ENCODE measurements at regions not wholly inside any gene's neighbourhood (a gene's known extent, or its start where the extent isn't known, plus 50 kb on each side); places are given as distances from the start of the nearest gene placed in this dataset.
A peak's percentile ranks its signal among the peaks of the same experiment; 100 is the strongest.
"Not testable (repeated sequence)": the region's sequence is repeated elsewhere in the genome, so short reads cannot be mapped to it uniquely, and the experiment has no call there.

GRCh38 chr3:75453328-75453727, 210.8 kb upstream of the FRG2C start:
- 96% methylated on average over 11 of the region's 11 CpGs for WGBS
- H3K4me3 ChIP-seq (ENCODE audit: low read length); H3K27me3 ChIP-seq (ENCODE audit: insufficient read depth, low read length); H3K9ac ChIP-seq (ENCODE audit: low read depth, low read length); H3K4me1 ChIP-seq (ENCODE audit: insufficient read depth, low read length); H3K9me3 ChIP-seq (ENCODE audit: insufficient read depth, low read depth, low read length); H3K36me3 ChIP-seq (ENCODE audit: insufficient read depth, low read length); H3K27ac ChIP-seq (ENCODE audit: low read depth, low read length): not testable (repeated sequence)

- not testable (repeated sequence) for H3K4me1 ChIP-seq (ENCODE audit: insufficient read depth, low read length); H3K4me3 ChIP-seq (ENCODE audit: low read length); H3K27ac ChIP-seq (ENCODE audit: low read depth, low read length); H3K36me3 ChIP-seq (ENCODE audit: insufficient read depth, low read length); H3K9me3 ChIP-seq (ENCODE audit: insufficient read depth, low read depth, low read length); H3K9ac ChIP-seq (ENCODE audit: low read depth, low read length); H3K27me3 ChIP-seq (ENCODE audit: insufficient read depth, low read length)
- WGBS: 98% methylated on average over 1 of the region's 1 CpG
Observed at GRCh38 chr3:75453839-75454238, 210.3 kb upstream of the FRG2C start.

GRCh38 chr3:75474530-75474929, 189.6 kb upstream of the FRG2C start:
- H3K27ac ChIP-seq (ENCODE audit: low read depth, low read length); H3K4me3 ChIP-seq (ENCODE audit: low read length); H3K9me3 ChIP-seq (ENCODE audit: insufficient read depth, low read depth, low read length); H3K36me3 ChIP-seq (ENCODE audit: insufficient read depth, low read length); H3K9ac ChIP-seq (ENCODE audit: low read depth, low read length); H3K27me3 ChIP-seq (ENCODE audit: insufficient read depth, low read length); H3K4me1 ChIP-seq (ENCODE audit: insufficient read depth, low read length): not testable (repeated sequence)
- 93% methylated on average over 4 of the region's 4 CpGs for WGBS

GRCh38 chr3:75496600-75496999, 167.5 kb upstream of the FRG2C start:
- not testable (repeated sequence) for H3K9ac ChIP-seq (ENCODE audit: low read depth, low read length); H3K4me3 ChIP-seq (ENCODE audit: low read length); H3K27me3 ChIP-seq (ENCODE audit: insufficient read depth, low read length); H3K9me3 ChIP-seq (ENCODE audit: insufficient read depth, low read depth, low read length); H3K27ac ChIP-seq (ENCODE audit: low read depth, low read length); H3K36me3 ChIP-seq (ENCODE audit: insufficient read depth, low read length); H3K4me1 ChIP-seq (ENCODE audit: insufficient read depth, low read length)
- 94% methylated on average over 2 of the region's 2 CpGs for WGBS

- 92% methylated on average over 4 of the region's 4 CpGs for WGBS
- not testable (repeated sequence) for H3K9me3 ChIP-seq (ENCODE audit: insufficient read depth, low read depth, low read length); H3K9ac ChIP-seq (ENCODE audit: low read depth, low read length); H3K27me3 ChIP-seq (ENCODE audit: insufficient read depth, low read length); H3K4me3 ChIP-seq (ENCODE audit: low read length); H3K27ac ChIP-seq (ENCODE audit: low read depth, low read length); H3K36me3 ChIP-seq (ENCODE audit: insufficient read depth, low read length)
- peaks cover 26% of the 10 kb centered on the region for H3K4me1 ChIP-seq (ENCODE audit: insufficient read depth, low read length)
Observed at GRCh38 chr3:75500357-75500756, 163.8 kb upstream of the FRG2C start.

- not testable (repeated sequence) for H3K36me3 ChIP-seq (ENCODE audit: insufficient read depth, low read length); H3K27ac ChIP-seq (ENCODE audit: low read depth, low read length); H3K9ac ChIP-seq (ENCODE audit: low read depth, low read length); H3K27me3 ChIP-seq (ENCODE audit: insufficient read depth, low read length); H3K9me3 ChIP-seq (ENCODE audit: insufficient read depth, low read depth, low read length); H3K4me3 ChIP-seq (ENCODE audit: low read length)
- 90% methylated on average over 9 of the region's 9 CpGs for WGBS
- H3K4me1 ChIP-seq (ENCODE audit: insufficient read depth, low read length): peaks cover 26% of the 10 kb centered on the region
Observed at GRCh38 chr3:75502171-75502570, 162.0 kb upstream of the FRG2C start.

DNA sequence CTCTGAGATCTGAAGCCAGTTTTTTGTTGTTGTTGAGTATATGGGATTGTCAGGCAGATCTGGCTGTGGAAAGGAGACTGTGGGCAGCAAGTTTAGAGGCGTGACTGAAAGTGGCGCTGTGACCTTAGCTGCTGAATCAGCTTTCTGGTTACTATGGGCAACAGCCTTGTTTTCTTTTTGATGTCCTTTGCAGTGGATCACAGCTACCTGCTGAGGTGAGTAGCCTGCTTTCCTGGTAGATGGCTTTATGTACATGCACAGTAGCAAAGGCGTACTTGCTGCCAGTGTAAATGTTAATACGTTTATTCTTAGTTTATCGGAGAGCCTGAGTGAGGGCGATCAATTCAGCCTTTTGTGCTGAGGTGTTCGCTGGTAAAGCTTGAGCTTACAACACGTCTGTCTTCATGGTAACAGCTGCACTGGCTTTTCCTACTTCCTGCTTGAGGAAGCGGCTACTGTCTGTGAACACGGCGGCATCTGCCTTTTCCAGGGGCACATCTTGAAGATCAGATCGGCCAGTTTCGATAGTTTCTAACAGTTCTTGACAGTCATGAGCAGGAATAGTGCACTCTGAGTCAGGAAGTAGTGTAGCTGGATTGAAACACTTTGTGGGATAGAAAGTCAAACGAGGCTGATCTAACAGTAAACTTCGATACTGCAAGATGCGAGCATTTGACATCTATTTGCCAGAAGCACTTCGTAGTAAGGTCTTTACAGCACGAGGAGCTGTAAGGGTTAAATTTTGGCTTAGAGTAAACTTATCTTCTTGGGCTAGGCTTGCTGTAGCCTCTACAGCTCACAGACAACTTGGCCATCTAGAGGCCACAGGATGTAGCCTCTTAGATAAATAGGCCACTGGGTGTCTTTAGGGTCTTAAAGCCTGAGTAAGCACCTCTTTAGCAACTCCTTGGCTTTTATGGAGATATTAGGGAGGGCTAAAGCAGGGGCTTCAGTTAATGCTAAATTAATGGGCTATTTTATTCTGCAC, 161.1 kb upstream of the FRG2C start:
- not testable (repeated sequence) for H3K9me3 ChIP-seq (ENCODE audit: insufficient read depth, low read depth, low read length); H3K4me3 ChIP-seq (ENCODE audit: low read length); H3K27me3 ChIP-seq (ENCODE audit: insufficient read depth, low read length); H3K36me3 ChIP-seq (ENCODE audit: insufficient read depth, low read length)
- 64% methylated on average over 18 of the region's 18 CpGs for WGBS
- peaks cover 26% of the 10 kb centered on the region for H3K4me1 ChIP-seq (ENCODE audit: insufficient read depth, low read length)
- H3K27ac ChIP-seq (ENCODE audit: low read depth, low read length): 0 out of 2 replicates have a peak overlapping the region, but pooled peaks have one; percentile 33
- H3K9ac ChIP-seq (ENCODE audit: low read depth, low read length): 0 out of 2 replicates have a peak overlapping the region, but pooled peaks have one; percentile 12

- Histone ChIP-seq H3K36me3 (ENCODE audit: insufficient read depth, low read length) (no peaks in the 10 kb centered on the region), H3K27ac (ENCODE audit: low read depth, low read length) (no peak overlapping the region), H3K4me1 (ENCODE audit: insufficient read depth, low read length) (peaks cover 22% of the 10 kb centered on the region), H3K9ac (ENCODE audit: low read depth, low read length) (no peak overlapping the region), H3K4me3 (ENCODE audit: low read length) (no peak overlapping the region), H3K9me3 (ENCODE audit: insufficient read depth, low read depth, low read length) (0 out of 2 replicates have a peak, but pooled peaks cover 4% of the 10 kb centered on the region), H3K27me3 (ENCODE audit: insufficient read depth, low read length) (no peaks in the 10 kb centered on the region)
- 96% methylated on average over 21 of the region's 21 CpGs for WGBS
Observed at GRCh38 chr3:75506603-75507002, 157.5 kb upstream of the FRG2C start.

GRCh38 chr3:75507956-75508355, 156.2 kb upstream of the FRG2C start:
- not testable (repeated sequence) for H3K9me3 ChIP-seq (ENCODE audit: insufficient read depth, low read depth, low read length); H3K27me3 ChIP-seq (ENCODE audit: insufficient read depth, low read length); H3K36me3 ChIP-seq (ENCODE audit: insufficient read depth, low read length); H3K4me1 ChIP-seq (ENCODE audit: insufficient read depth, low read length); H3K4me3 ChIP-seq (ENCODE audit: low read length); H3K27ac ChIP-seq (ENCODE audit: low read depth, low read length); H3K9ac ChIP-seq (ENCODE audit: low read depth, low read length)
- 95% methylated on average over 2 of the region's 2 CpGs for WGBS

DNA sequence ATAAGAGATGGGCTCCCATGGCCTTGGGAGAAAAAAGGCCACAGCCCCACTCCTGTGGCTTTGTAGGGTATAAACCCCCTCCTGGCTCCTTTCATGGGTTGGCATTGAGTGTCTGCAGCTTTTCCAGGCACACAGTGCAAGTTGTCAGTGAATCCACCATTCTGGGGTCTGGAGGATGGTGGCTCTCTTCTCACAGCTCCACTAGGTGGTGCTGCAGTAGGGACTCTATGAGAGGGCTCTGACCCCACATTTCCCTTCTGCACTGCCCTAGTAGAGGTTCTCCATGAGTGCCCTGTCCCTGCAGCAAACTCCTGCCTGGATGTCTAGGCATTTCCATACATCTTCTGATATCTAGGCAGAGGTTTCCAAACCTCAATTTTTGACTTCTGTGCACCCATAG, 136.5 kb upstream of the FRG2C start:
- H3K27ac ChIP-seq (ENCODE audit: low read depth, low read length); H3K9me3 ChIP-seq (ENCODE audit: insufficient read depth, low read depth, low read length); H3K9ac ChIP-seq (ENCODE audit: low read depth, low read length); H3K4me1 ChIP-seq (ENCODE audit: insufficient read depth, low read length); H3K36me3 ChIP-seq (ENCODE audit: insufficient read depth, low read length); H3K27me3 ChIP-seq (ENCODE audit: insufficient read depth, low read length); H3K4me3 ChIP-seq (ENCODE audit: low read length): not testable (repeated sequence)

DNA sequence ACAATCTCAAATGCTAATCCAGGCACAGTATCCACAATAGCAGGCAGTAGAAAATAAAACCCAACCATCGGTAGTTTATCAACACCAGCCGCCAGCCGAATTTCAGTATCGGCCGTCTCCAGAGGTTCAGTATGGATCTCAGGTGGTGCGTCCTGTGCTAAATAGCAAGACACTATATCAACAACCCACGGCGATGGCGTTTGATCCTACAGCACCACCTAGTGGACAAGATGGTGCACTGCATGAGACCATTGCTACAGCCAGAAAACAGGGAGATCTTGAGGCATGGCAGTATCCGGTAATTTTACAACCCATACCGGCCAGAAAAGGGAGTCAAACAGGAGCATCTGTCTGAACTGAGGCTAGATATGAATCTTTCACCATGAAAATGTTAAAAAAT, 112.0 kb upstream of the FRG2C start:
- H3K27me3 ChIP-seq (ENCODE audit: insufficient read depth, low read length); H3K9ac ChIP-seq (ENCODE audit: low read depth, low read length); H3K9me3 ChIP-seq (ENCODE audit: insufficient read depth, low read depth, low read length); H3K27ac ChIP-seq (ENCODE audit: low read depth, low read length); H3K36me3 ChIP-seq (ENCODE audit: insufficient read depth, low read length); H3K4me1 ChIP-seq (ENCODE audit: insufficient read depth, low read length); H3K4me3 ChIP-seq (ENCODE audit: low read length): not testable (repeated sequence)
- 54% methylated on average over 11 of the region's 11 CpGs for WGBS

DNA sequence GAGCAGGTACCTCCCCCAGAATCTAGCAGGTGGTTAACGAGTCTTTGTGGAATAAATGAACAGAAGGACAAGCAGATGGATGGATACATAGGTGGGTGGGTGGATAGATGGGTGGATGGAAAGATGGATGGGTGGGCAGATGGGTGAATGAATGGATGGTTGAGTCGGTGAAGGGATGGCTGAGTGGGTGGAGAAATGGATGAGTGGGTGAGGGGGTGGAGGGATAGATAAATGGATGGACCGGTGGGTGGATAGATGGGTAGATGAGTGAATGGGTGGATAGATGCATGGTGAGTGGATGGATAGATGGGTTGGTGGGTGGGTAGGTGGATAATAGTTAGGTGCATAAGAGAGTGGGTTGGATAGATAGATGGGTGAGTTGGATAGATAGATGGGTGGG, 99.7 kb upstream of the FRG2C start:
- not testable (repeated sequence) for H3K4me1 ChIP-seq (ENCODE audit: insufficient read depth, low read length); H3K9me3 ChIP-seq (ENCODE audit: insufficient read depth, low read depth, low read length); H3K27ac ChIP-seq (ENCODE audit: low read depth, low read length); H3K4me3 ChIP-seq (ENCODE audit: low read length); H3K27me3 ChIP-seq (ENCODE audit: insufficient read depth, low read length); H3K36me3 ChIP-seq (ENCODE audit: insufficient read depth, low read length); H3K9ac ChIP-seq (ENCODE audit: low read depth, low read length)
- WGBS: 92% methylated on average over 3 of the region's 3 CpGs

All from HUES64 (cell line).